Right lobe of liver (tissue), 4 donors: ENCODE measurements at regions not wholly inside any gene's neighbourhood (a gene's known extent, or its start where the extent isn't known, plus 50 kb on each side); places are given as distances from the start of the nearest gene placed in this dataset.

Experiments used
- POLR2A ChIP-seq: fragments of 450-650 bp; IDR thresholded peaks from one replicate; pipeline ENCODE4 v1.6.1; 2017; ENCODE audit warnings: antibody characterized with exemption, mild to moderate bottlenecking
- TF ChIP-seq, protein P1 (sequence below), 4 donors: fragments of 200-600 bp in 3 of 4; fragments of 450-650 bp in 1 of 4; IDR thresholded peaks; one replicate each; pipeline versions ENCODE4 v1.5.1 to v1.8.0; 2016 to 2022; ENCODE audit warnings: antibody characterized with exemption in 4 of 4, mild to moderate bottlenecking in 2 of 4
- donor health status: DM: no; HTN: no; CAD: no.
- donor health status: DM: no; HTN: no; CAD: no.
- donor health status: DM: no; HTN: yes; CAD: no.

DNA sequence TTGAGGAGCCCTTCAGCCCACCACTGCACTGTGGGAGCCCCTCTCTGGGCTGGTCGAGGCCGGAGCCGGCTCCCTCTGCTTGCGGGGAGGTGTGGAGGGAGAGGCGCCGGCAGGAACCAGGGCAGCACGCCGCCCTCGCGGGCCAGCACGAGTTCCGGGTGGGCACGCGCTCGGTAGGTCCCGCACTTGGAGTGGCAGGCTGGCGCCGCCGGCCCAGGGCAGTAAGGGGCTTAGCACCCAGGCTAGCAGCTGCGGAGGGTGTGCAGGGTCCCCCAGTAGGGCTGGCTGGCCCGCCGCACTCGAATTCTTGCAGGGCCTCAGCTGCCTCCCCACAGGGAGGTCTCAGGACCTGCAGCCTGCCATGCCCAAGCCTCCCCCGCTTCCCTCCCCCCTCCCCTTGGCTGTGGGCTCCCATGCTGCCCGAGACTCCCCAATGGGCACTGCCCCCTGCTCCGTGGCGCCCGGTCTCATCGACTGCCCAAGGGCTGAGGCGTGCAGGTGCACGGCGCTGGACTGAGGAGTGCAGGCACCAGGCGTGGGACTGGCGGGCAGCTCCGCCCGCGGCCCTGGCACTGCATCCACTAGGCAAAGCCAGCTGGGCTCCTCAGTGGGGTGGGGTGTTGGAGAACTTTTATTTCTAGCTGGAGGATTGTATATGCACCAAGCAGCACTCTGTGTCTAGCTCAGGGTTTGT is 127.5 kb downstream of the DCK start:
- no peak for TF ChIP-seq POLR2A
- TF ChIP-seq, protein P1, sequence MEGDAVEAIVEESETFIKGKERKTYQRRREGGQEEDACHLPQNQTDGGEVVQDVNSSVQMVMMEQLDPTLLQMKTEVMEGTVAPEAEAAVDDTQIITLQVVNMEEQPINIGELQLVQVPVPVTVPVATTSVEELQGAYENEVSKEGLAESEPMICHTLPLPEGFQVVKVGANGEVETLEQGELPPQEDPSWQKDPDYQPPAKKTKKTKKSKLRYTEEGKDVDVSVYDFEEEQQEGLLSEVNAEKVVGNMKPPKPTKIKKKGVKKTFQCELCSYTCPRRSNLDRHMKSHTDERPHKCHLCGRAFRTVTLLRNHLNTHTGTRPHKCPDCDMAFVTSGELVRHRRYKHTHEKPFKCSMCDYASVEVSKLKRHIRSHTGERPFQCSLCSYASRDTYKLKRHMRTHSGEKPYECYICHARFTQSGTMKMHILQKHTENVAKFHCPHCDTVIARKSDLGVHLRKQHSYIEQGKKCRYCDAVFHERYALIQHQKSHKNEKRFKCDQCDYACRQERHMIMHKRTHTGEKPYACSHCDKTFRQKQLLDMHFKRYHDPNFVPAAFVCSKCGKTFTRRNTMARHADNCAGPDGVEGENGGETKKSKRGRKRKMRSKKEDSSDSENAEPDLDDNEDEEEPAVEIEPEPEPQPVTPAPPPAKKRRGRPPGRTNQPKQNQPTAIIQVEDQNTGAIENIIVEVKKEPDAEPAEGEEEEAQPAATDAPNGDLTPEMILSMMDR (IDR thresholded peaks at IDR 0.05), result no peak
